Right lobe of liver (tissue), 6 donors: ENCODE measurements at regions not wholly inside any gene's neighbourhood (a gene's known extent, or its start where the extent isn't known, plus 50 kb on each side); places are given as distances from the start of the nearest gene placed in this dataset.

Experiments used
- ATAC-seq, 4 donors: fragments of 200-7000 bp; cut with Tn5 transposase; one replicate each; pipeline ENCODE4 v1.9.1; 2020; ENCODE audit warnings: mild to moderate bottlenecking in 4 of 4, moderate library complexity in 4 of 4
- DNase-seq, 3 donors: peaks; one replicate each; pipeline ENCODE4 v3.0.0-alpha.2; 2020
- H3K27ac ChIP-seq, 3 donors: fragments of 200-600 bp; one replicate each; pipeline ENCODE4 v1.8.0; 2022
- H3K27me3 ChIP-seq, 2 donors: fragments of 200-600 bp; one replicate each; pipeline ENCODE4 v1.8.0; 2022
- H3K36me3 ChIP-seq, 4 donors: fragments of 200-600 bp; sonication (generic) in 1 of 4; one replicate each; pipeline versions ENCODE4 v1.5.1 to v1.8.0; 2017 to 2022; ENCODE audit warnings: control low read depth in 1 of 4
- H3K4me1 ChIP-seq, 4 donors: fragments of 200-600 bp; sonication (generic) in 1 of 4; one replicate each; pipeline versions ENCODE4 v1.5.1 to v1.8.0; 2017 to 2022; ENCODE audit warnings: control low read depth in 1 of 4
- H3K4me3 ChIP-seq, 3 donors: fragments of 200-600 bp; one replicate each; pipeline ENCODE4 v1.8.0; 2022
- H3K9me3 ChIP-seq, 4 donors: fragments of 200-600 bp; sonication (generic) in 1 of 4; one replicate each; pipeline versions ENCODE4 v1.5.1 to v1.8.0; 2017 to 2022; ENCODE audit warnings: control low read depth in 1 of 4
- POLR2A ChIP-seq: fragments of 450-650 bp; IDR thresholded peaks from one replicate; pipeline ENCODE4 v1.6.1; 2017; ENCODE audit warnings: antibody characterized with exemption, mild to moderate bottlenecking
- WGBS: methylation state at CpG from one replicate; pipeline ENCODE4 v1.1.6; 2018; ENCODE audit warnings: low coverage, low lambda C conversion rate; ENCODE audit not compliant: insufficient coverage; ENCODE audit errors: missing lambda C conversion rate; 5-methylcytosine and 5-hydroxymethylcytosine counted together
- intact Hi-C, 2 donors: fragments of 100-400 bp; cut with DNase I; formaldehyde crosslinking; loops; one replicate each; pipeline versions ENCODE4 v1.11.2 to v1.14.1; 2022
- TF ChIP-seq, protein P1 (sequence below), 4 donors: fragments of 200-600 bp in 3 of 4; fragments of 450-650 bp in 1 of 4; IDR thresholded peaks; one replicate each; pipeline versions ENCODE4 v1.5.1 to v1.8.0; 2016 to 2022; ENCODE audit warnings: antibody characterized with exemption in 4 of 4, mild to moderate bottlenecking in 2 of 4
- donor health status: DM: no; HTN: yes; CAD: no.
- donor health status: DM: no; HTN: no; CAD: no.
- donor health status: DM: no; HTN: no; CAD: no.
- donor health status: DM: no; HTN: yes; CAD: no.
- donor health status: DM: no; HTN: yes; CAD: no.

DNA sequence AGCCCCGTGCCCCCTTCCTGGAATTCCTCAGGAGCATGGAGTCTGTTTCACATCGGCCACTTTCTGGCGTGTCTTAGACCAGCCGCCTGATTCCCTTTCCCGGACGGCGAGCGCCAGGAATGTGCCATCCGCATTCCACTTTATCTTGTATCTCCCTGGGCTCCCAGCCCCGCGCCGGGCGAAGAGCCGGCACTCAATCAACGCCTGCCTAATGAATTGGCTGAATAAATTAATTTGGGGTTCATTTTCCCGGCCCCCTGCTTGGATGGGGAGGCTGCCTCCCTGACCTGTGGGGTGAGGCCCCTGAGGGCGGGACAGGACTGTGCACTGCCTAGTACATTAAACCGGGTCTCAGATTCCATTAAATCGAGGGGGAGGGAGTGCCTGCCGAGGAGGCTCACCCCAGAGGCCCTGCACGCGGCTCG, 282.3 kb upstream of the TNRC6C start:
- H3K9me3 ChIP-seq = no peaks in the 10 kb centered on the region
- DNase-seq = peak in 1 of 3 donors; percentile 36
- no peak overlapping the region for H3K27ac ChIP-seq
- intact Hi-C loops = no loop called here
- no peak for ATAC-seq
- no peak overlapping the region for H3K4me3 ChIP-seq
- WGBS = 35% methylated on average over 19 of the region's 23 CpGs
- no peaks in the 10 kb centered on the region for H3K27me3 ChIP-seq
- H3K36me3 ChIP-seq = no peaks in the 10 kb centered on the region
- H3K4me1 ChIP-seq = no peaks in the 10 kb centered on the region
- TF ChIP-seq, protein P1, sequence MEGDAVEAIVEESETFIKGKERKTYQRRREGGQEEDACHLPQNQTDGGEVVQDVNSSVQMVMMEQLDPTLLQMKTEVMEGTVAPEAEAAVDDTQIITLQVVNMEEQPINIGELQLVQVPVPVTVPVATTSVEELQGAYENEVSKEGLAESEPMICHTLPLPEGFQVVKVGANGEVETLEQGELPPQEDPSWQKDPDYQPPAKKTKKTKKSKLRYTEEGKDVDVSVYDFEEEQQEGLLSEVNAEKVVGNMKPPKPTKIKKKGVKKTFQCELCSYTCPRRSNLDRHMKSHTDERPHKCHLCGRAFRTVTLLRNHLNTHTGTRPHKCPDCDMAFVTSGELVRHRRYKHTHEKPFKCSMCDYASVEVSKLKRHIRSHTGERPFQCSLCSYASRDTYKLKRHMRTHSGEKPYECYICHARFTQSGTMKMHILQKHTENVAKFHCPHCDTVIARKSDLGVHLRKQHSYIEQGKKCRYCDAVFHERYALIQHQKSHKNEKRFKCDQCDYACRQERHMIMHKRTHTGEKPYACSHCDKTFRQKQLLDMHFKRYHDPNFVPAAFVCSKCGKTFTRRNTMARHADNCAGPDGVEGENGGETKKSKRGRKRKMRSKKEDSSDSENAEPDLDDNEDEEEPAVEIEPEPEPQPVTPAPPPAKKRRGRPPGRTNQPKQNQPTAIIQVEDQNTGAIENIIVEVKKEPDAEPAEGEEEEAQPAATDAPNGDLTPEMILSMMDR (IDR thresholded peaks at IDR 0.05) = no peak
- no peak for TF ChIP-seq POLR2A

DNA sequence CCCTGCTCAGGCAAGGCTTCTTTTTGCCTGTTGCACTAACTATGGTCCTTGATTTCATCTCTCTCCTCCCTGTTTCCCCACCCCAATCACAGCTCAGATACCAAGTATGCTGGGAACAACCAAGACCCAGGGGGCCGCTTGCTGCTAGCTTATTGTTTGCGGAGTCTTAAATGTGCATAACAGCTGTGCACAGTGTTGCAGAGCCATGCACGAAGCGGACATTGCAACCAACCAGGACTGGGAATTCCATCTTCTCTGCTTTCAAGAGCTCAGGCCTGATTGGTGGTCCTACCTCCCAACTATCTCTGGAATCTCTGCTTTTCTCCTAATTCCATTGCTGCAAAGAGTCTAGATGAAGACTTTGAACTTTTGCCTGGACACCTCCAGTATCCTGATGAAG, 281.3 kb upstream of the TNRC6C start:
- intact Hi-C loops = no loop called here
- Histone ChIP-seq H3K9me3 (no peaks in the 10 kb centered on the region), H3K27me3 (no peaks in the 10 kb centered on the region), H3K27ac (no peak overlapping the region), H3K4me3 (no peak overlapping the region), H3K36me3 (no peaks in the 10 kb centered on the region), H3K4me1 (no peaks in the 10 kb centered on the region)
- WGBS = 88% methylated on average over 4 of the region's 4 CpGs
- DNase-seq (peak in 1 of 3 donors; percentile 10), ATAC-seq (no peak)
- no peak for TF ChIP-seq POLR2A
- TF ChIP-seq, protein P1 (IDR thresholded peaks at IDR 0.05) = no peak

DNA sequence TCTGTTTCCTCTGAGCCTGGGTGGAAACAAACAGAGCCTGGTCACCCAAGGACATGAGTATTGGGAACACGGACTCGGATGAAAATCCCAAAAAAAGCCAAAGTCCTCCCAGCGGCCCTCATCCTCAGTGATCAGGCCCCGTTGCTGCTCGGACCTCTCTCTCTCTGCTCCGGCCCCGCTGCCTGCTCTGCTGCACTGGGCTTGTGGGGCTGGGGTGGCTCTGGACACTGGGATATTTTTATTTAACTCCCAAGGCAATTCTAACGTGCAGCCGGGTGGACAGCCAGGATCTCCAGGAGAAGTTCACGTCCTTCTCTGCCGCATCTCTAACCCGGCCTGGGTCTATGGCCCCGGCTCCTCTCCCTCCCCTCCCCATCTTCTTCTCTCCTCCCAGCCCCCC, 280.9 kb upstream of the TNRC6C start:
- WGBS = 42% methylated on average over 3 of the region's 13 CpGs
- Histone ChIP-seq H3K27ac (no peak overlapping the region), H3K4me3 (no peak overlapping the region), H3K36me3 (no peaks in the 10 kb centered on the region), H3K4me1 (no peaks in the 10 kb centered on the region), H3K27me3 (no peaks in the 10 kb centered on the region), H3K9me3 (no peaks in the 10 kb centered on the region)
- intact Hi-C loops = no loop called here
- TF ChIP-seq, protein P1 (IDR thresholded peaks at IDR 0.05) = no peak
- no peak for TF ChIP-seq POLR2A
- DNase-seq (no peak), ATAC-seq (no peak)

DNA sequence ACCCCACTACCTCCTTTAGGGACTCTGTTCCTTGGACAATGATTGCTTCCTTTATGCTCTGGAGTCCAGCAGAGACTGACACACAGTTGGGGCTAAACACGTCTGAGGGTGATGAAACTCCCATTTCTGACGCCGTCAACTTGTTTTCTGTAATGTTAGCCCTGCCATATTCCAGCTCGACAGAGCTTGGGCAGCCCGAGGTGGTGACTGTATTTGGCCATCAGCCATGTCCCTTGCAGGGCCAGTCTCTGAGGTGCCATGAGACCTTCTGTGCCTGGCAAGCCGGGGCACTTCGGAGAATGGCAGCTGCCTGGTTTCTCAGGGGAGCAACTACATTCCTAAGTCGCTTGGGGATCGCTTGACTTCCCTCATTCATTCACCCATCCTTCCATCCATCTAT, 278.9 kb upstream of the TNRC6C start:
- Histone ChIP-seq H3K9me3 (no peaks in the 10 kb centered on the region), H3K4me1 (no peaks in the 10 kb centered on the region), H3K27me3 (no peaks in the 10 kb centered on the region), H3K4me3 (no peak overlapping the region), H3K36me3 (no peaks in the 10 kb centered on the region), H3K27ac (no peak overlapping the region)
- TF ChIP-seq, protein P1 (IDR thresholded peaks at IDR 0.05) = no peak
- TF ChIP-seq POLR2A = no peak
- intact Hi-C loops = no loop called here
- DNase-seq = peak in 1 of 3 donors; percentile 19
- no peak for ATAC-seq
- 66% methylated on average over 4 of the region's 9 CpGs for WGBS

DNA sequence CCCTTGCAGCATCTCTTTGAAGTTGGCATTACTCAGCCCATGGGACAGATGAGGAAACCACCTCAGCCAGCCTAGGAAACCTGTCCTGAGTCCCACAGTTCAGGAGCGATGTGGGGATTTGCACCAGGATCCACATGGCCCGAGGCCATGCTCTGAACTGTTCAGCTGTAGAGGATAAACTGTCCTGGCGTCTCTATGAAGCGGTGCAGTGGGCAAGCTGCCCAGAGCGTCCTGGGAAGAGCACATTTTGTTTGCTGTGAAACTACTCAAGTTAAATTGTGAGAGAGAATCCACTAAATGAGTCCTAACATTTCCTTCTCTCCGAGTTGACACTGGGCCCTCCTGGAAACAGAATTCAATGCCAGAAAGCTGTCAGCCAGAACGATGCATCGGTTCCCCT, 276.6 kb upstream of the TNRC6C start:
- no peak overlapping the region for H3K27ac ChIP-seq
- no peaks in the 10 kb centered on the region for H3K36me3 ChIP-seq
- intact Hi-C loops = no loop called here
- TF ChIP-seq, protein P1 (IDR thresholded peaks at IDR 0.05) = no peak
- no peak for TF ChIP-seq POLR2A
- H3K27me3 ChIP-seq = no peaks in the 10 kb centered on the region
- no peak overlapping the region for H3K4me3 ChIP-seq
- ATAC-seq (no peak), DNase-seq (no peak)
- no peaks in the 10 kb centered on the region for H3K4me1 ChIP-seq
- no peaks in the 10 kb centered on the region for H3K9me3 ChIP-seq
- 44% methylated on average over 5 of the region's 8 CpGs for WGBS
